ENCODE measurements at regions not wholly inside any gene's neighbourhood (a gene's known extent, or its start where the extent isn't known, plus 50 kb on each side); places are given as distances from the start of the nearest gene placed in this dataset.
"Not testable (repeated sequence)": the region's sequence is repeated elsewhere in the genome, so short reads cannot be mapped to it uniquely, and the experiment has no call there.

GRCh38 chr7:49660976-49661375, 112.5 kb upstream of the VWC2 start:
- no peak overlapping the region for H3K4me3 ChIP-seq (ENCODE audit: low read depth, low read length)
- TF ChIP-seq POLR2A (IDR thresholded peaks at IDR 0.05; ENCODE audit: extremely low read depth, insufficient read length), result no peak
- TF ChIP-seq MAX (IDR thresholded peaks at IDR 0.05; ENCODE audit: low read depth, low read length), result no peak
- no peak for TF ChIP-seq MYC (IDR thresholded peaks at IDR 0.05; ENCODE audit: low read depth, low read length)
- TF ChIP-seq CTCF (IDR thresholded peaks at IDR 0.05; ENCODE audit: low read depth, low read length), result no peak
- no peak for DNase-seq (ENCODE audit: low read depth)

GRCh38 chr7:49665963-49666362, 107.5 kb upstream of the VWC2 start:
- DNase-seq (ENCODE audit: low read depth); H3K4me3 ChIP-seq (ENCODE audit: low read depth, low read length): not testable (repeated sequence)

- no peak for DNase-seq (ENCODE audit: low read depth)
- no peak for TF ChIP-seq POLR2A (IDR thresholded peaks at IDR 0.05; ENCODE audit: extremely low read depth, insufficient read length)
- TF ChIP-seq MYC (IDR thresholded peaks at IDR 0.05; ENCODE audit: low read depth, low read length), result no peak
- TF ChIP-seq CTCF (IDR thresholded peaks at IDR 0.05; ENCODE audit: low read depth, low read length), result no peak
- TF ChIP-seq MAX (IDR thresholded peaks at IDR 0.05; ENCODE audit: low read depth, low read length), result no peak
- no peak overlapping the region for H3K4me3 ChIP-seq (ENCODE audit: low read depth, low read length)
These were observed 106.7 kb upstream of the VWC2 start for GRCh38 chr7:49666764-49667163.

GRCh38 chr7:49669285-49669684, 104.2 kb upstream of the VWC2 start:
- no peak for TF ChIP-seq MYC (IDR thresholded peaks at IDR 0.05; ENCODE audit: low read depth, low read length)
- no peak for TF ChIP-seq POLR2A (IDR thresholded peaks at IDR 0.05; ENCODE audit: extremely low read depth, insufficient read length)
- no peak overlapping the region for H3K4me3 ChIP-seq (ENCODE audit: low read depth, low read length)
- DNase-seq (ENCODE audit: low read depth), result no peak

GRCh38 chr7:49669692-49670260, 103.7 kb upstream of the VWC2 start:
- TF ChIP-seq CTCF (IDR thresholded peaks at IDR 0.05; ENCODE audit: low read depth, low read length) (no peak), POLR2A (IDR thresholded peaks at IDR 0.05; ENCODE audit: extremely low read depth, insufficient read length) (no peak), MAX (IDR thresholded peaks at IDR 0.05; ENCODE audit: low read depth, low read length) (no peak), MYC (IDR thresholded peaks at IDR 0.05; ENCODE audit: low read depth, low read length) (no peak)
- no peak overlapping the region for H3K4me3 ChIP-seq (ENCODE audit: low read depth, low read length)
- DNase-seq (ENCODE audit: low read depth), result no peak

- H3K4me3 ChIP-seq (ENCODE audit: low read depth, low read length), result no peak overlapping the region
- TF ChIP-seq MYC (IDR thresholded peaks at IDR 0.05; ENCODE audit: low read depth, low read length), result no peak
- TF ChIP-seq CTCF (IDR thresholded peaks at IDR 0.05; ENCODE audit: low read depth, low read length), result no peak
- peak; percentile 13 for DNase-seq (ENCODE audit: low read depth)
These were observed 102.4 kb upstream of the VWC2 start for GRCh38 chr7:49670991-49671390.

- no peak for DNase-seq (ENCODE audit: low read depth)
- TF ChIP-seq CTCF (IDR thresholded peaks at IDR 0.05; ENCODE audit: low read depth, low read length), result no peak
- no peak overlapping the region for H3K4me3 ChIP-seq (ENCODE audit: low read depth, low read length)
These were observed 80.9 kb upstream of the VWC2 start for GRCh38 chr7:49692516-49692915.
